B cell (primary cell): ENCODE measurements at regions not wholly inside any gene's neighbourhood (a gene's known extent, or its start where the extent isn't known, plus 50 kb on each side); places are given as distances from the start of the nearest gene placed in this dataset.

Source experiments
- ATAC-seq: fragments of 200-7000 bp; cut with Tn5 transposase; one replicate; pipeline ENCODE4 v1.10.0; 2021; ENCODE audit warnings: low read depth, mild to moderate bottlenecking, moderate number of reproducible peaks, moderate library complexity
- CTCF ChIA-PET: fragments of 350-600 bp; sonication (Branson Sonifier 250); formaldehyde crosslinking; loops from one replicate; lab custom pipeline; 2021; ENCODE audit warnings: antibody characterized with exemption, inconsistent platforms; lab: Charles Lee
- POLR2A ChIA-PET: fragments of 350-600 bp; sonication (Branson Sonifier 250); formaldehyde crosslinking; loops from one replicate; lab custom pipeline; 2021; ENCODE audit warnings: antibody characterized with exemption; lab: Charles Lee
- DNase-seq: peaks from one replicate; pipeline ENCODE4 v3.0.0; 2013
- H2AFZ ChIP-seq: 2 replicates; pipeline ENCODE4 v1.6.1; 2012; ENCODE audit warnings: mild to moderate bottlenecking, low read depth, low read length; ENCODE audit not compliant: insufficient read depth, poor library complexity, severe bottlenecking
- H3K27ac ChIP-seq, 2 donors: 1 replicate in 1 of 2; 2 replicates in 1 of 2; pipeline ENCODE4 v1.5.1; 2012 to 2013; ENCODE audit warnings: low read length in 2 of 2, mild to moderate bottlenecking in 2 of 2, moderate library complexity in 1 of 2
- H3K27me3 ChIP-seq, 4 experiments: fragments of 200-600 bp in 1 of 4; sonication (generic) in 1 of 4; replicated peaks in 1 of 4; 1 replicate in 2 of 4; 2 replicates in 2 of 4; pipeline versions ENCODE4 v1.6.1 to v1.7.0; 2013 to 2016; ENCODE audit warnings: low read length in 3 of 4, mild to moderate bottlenecking in 2 of 4, mixed read lengths in 1 of 4, moderate library complexity in 1 of 4; ENCODE audit not compliant: insufficient read depth in 4 of 4, control insufficient read depth in 3 of 4; ENCODE audit errors: control extremely low read depth in 1 of 4
- H3K36me3 ChIP-seq, 2 experiments: replicated peaks in 1 of 2; 1 replicate in 1 of 2; 2 replicates in 1 of 2; pipeline versions ENCODE4 v1.6.1 to v1.7.1; 2013; ENCODE audit warnings: low read length in 1 of 2; ENCODE audit not compliant: insufficient read depth in 2 of 2, control insufficient read depth in 1 of 2; ENCODE audit errors: control extremely low read depth in 1 of 2, extremely low read depth in 1 of 2
- H3K4me1 ChIP-seq, 2 donors: fragments of 200-600 bp in 1 of 2; sonication (generic) in 1 of 2; 1 replicate in 1 of 2; 2 replicates in 1 of 2; pipeline versions ENCODE4 v1.5.1 to v1.6.1; 2013 to 2017; ENCODE audit warnings: low read length in 2 of 2; ENCODE audit not compliant: control insufficient read depth in 2 of 2, insufficient read depth in 2 of 2
- H3K4me2 ChIP-seq: replicated peaks from 2 replicates; pipeline ENCODE3; 2012; ENCODE audit warnings: mild to moderate bottlenecking, low read depth, low read length; ENCODE audit not compliant: poor library complexity, severe bottlenecking
- H3K4me3 ChIP-seq, 5 experiments: fragments of 200-600 bp in 1 of 5; sonication (generic) in 1 of 5; 1 replicate in 3 of 5; 2 replicates in 2 of 5; pipeline versions ENCODE4 v1.5.1 to v1.7.0; 2011 to 2016; ENCODE audit warnings: low read length in 4 of 5, mild to moderate bottlenecking in 4 of 5, low read depth in 2 of 5, control low read depth in 1 of 5, moderate library complexity in 1 of 5; ENCODE audit not compliant: insufficient read depth in 1 of 5; ENCODE audit errors: control extremely low read depth in 1 of 5, extremely low read depth in 1 of 5
- H3K79me2 ChIP-seq: fragments of 200-600 bp; sonication (generic); one replicate; pipeline ENCODE4 v1.6.0; 2016; ENCODE audit warnings: low read length; ENCODE audit not compliant: control insufficient read depth, insufficient read depth
- H3K9ac ChIP-seq: fragments of 200-600 bp; sonication (generic); 2 replicates; pipeline ENCODE4 v1.6.1; 2017; ENCODE audit warnings: mild to moderate bottlenecking, low read length, moderate library complexity
- H3K9me3 ChIP-seq, 3 donors: one replicate each; pipeline versions ENCODE4 v1.6.1 to v1.7.1; 2013; ENCODE audit warnings: low read length in 2 of 3; ENCODE audit not compliant: control insufficient read depth in 2 of 3, insufficient read depth in 1 of 3; ENCODE audit errors: control extremely low read depth in 1 of 3
- H4K20me1 ChIP-seq: 2 replicates; pipeline ENCODE4 v1.6.0; 2012; ENCODE audit warnings: mild to moderate bottlenecking, low read length; ENCODE audit not compliant: insufficient read depth, control insufficient read depth, poor library complexity, severe bottlenecking
- H3K27ac Mint-ChIP-seq: one replicate; pipeline ENCODE4 v1.8.0; 2021; ENCODE audit warnings: mixed read lengths
- H3K27me3 Mint-ChIP-seq: one replicate; pipeline ENCODE4 v1.8.0; 2021; ENCODE audit warnings: mixed read lengths
- H3K4me1 Mint-ChIP-seq: one replicate; pipeline ENCODE4 v1.8.0; 2021; ENCODE audit warnings: mixed read lengths
- H3K4me3 Mint-ChIP-seq: one replicate; pipeline ENCODE4 v1.8.0; 2021; ENCODE audit warnings: mixed read lengths
- H3K9me3 Mint-ChIP-seq: one replicate; pipeline ENCODE4 v1.8.0; 2022; ENCODE audit warnings: mixed read lengths; ENCODE audit not compliant: insufficient read depth
- EZH2 ChIP-seq: IDR thresholded peaks from 2 replicates; pipeline ENCODE4 v1.6.1; 2012; ENCODE audit warnings: borderline replicate concordance, low read depth, mild to moderate bottlenecking, moderate library complexity, low read length; ENCODE audit not compliant: insufficient read depth, poor library complexity, severe bottlenecking
- WGBS: methylation state at CpG from one replicate; pipeline ENCODE4 v1.1.5; 2013; ENCODE audit warnings: missing lambda C conversion rate; ENCODE audit not compliant: insufficient coverage; 5-methylcytosine and 5-hydroxymethylcytosine counted together
- intact Hi-C: fragments of 100-400 bp; cut with micrococcal nuclease; formaldehyde crosslinking; loops from one replicate; pipeline ENCODE4 v1.10.0; 2022
- TF ChIP-seq, protein P1 (sequence below): fragments of 200-600 bp; IDR thresholded peaks from one replicate; pipeline ENCODE4 v1.8.0; 2022; ENCODE audit warnings: antibody characterized with exemption, mild to moderate bottlenecking

DNA sequence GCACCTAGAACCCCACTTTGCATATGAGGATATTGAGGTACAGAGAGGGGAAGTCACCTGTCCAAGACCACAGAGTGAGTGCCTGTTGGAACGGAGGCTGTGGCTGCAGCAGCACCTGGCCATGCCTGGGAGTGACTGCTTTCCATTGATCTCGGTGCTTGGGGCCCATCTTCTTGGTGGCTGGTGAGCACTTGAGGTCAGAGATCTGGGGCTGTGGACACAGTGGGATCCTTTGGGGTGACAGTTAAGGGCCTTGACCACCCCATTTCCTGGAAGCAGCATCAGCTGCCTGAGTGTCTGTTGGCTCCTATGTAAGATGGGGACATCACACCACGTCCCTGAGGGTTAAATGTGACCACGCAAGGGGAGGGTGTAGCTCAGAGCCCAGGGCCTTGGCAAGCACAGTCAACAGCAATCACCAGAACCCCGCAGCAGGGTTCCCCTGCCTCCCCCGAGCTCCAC lies 111.7 kb downstream of the IRF8 start:
- Mint-ChIP-seq H3K27me3 (no peaks in the 10 kb centered on the region), H3K27ac (peak overlapping the region; percentile 62), H3K9me3 (no peaks in the 10 kb centered on the region), H3K4me1 (peaks cover 53% of the 10 kb centered on the region), H3K4me3 (peak overlapping the region; percentile 26)
- Histone ChIP-seq H3K4me1 (peaks cover 35 to 42% of the 10 kb centered on the region in 2 donors), H2AFZ (no peak overlapping the region), H3K27ac (no peak overlapping the region), H3K36me3 (no peaks in the 10 kb centered on the region), H3K27me3 (no peaks in the 10 kb centered on the region), H3K79me2 (no peaks in the 10 kb centered on the region), H3K4me3 (no peak overlapping the region), H3K9ac (no peak overlapping the region), H4K20me1 (no peaks in the 10 kb centered on the region), H3K4me2 (peak overlapping the region; percentile 43), H3K9me3 (peaks cover 0 to 2% (median 0%) of the 10 kb centered on the region in 3 donors)
- intact Hi-C loops: loop anchor here (1.0 kb wide), 1 partner anchor 8 kb away; no protein-coding TSS in a partner anchor
- no peak for TF ChIP-seq EZH2
- TF ChIP-seq, protein P1, sequence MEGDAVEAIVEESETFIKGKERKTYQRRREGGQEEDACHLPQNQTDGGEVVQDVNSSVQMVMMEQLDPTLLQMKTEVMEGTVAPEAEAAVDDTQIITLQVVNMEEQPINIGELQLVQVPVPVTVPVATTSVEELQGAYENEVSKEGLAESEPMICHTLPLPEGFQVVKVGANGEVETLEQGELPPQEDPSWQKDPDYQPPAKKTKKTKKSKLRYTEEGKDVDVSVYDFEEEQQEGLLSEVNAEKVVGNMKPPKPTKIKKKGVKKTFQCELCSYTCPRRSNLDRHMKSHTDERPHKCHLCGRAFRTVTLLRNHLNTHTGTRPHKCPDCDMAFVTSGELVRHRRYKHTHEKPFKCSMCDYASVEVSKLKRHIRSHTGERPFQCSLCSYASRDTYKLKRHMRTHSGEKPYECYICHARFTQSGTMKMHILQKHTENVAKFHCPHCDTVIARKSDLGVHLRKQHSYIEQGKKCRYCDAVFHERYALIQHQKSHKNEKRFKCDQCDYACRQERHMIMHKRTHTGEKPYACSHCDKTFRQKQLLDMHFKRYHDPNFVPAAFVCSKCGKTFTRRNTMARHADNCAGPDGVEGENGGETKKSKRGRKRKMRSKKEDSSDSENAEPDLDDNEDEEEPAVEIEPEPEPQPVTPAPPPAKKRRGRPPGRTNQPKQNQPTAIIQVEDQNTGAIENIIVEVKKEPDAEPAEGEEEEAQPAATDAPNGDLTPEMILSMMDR: no peak
- WGBS: 45% methylated on average over 6 of the region's 6 CpGs
- POLR2A ChIA-PET: interaction anchor here (0.6 to 0.7 kb wide), 2 partner anchors 45 to 190 kb away, joined by 3 to 4 read pairs; no protein-coding TSS in a partner anchor
- CTCF ChIA-PET: interaction anchor here (1.0 to 13.5 kb wide), 9 partner anchors 8 to 192 kb away, joined by 3 to 370 read pairs (median 4); partner anchors contain the start of gene IRF8
- no peak for DNase-seq
- ATAC-seq: peak; percentile 39

DNA sequence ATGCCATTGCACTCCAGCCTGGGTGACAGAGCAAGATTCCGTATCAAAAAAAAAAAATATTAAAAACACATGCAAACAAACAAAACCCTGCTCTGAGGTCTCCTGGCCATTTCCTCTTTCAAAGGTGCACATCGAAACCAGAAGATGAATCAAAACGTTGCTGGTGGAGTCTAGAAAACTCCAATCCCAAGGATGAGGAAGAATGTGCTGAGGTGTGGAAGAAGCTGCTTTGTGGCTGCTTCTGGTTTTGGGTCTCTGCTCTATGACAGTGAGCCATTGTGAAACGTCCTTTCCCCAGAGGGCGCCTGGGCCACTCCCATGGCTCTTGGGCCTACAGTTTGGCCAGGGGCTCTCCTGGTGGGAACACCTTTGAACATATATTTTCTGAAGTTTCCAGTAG lies 112.6 kb downstream of the IRF8 start:
- peak; percentile 22 for ATAC-seq
- no peaks in the 10 kb centered on the region for H3K9me3 Mint-ChIP-seq

More for the DNA sequence above, 112.6 kb downstream of the IRF8 start:
- Mint-ChIP-seq H3K4me1 (peaks cover 56% of the 10 kb centered on the region), H3K27ac (peak overlapping the region; percentile 67), H3K27me3 (no peaks in the 10 kb centered on the region), H3K4me3 (no peak overlapping the region)
- Histone ChIP-seq H3K79me2 (no peaks in the 10 kb centered on the region), H3K36me3 (no peaks in the 10 kb centered on the region), H3K27ac (no peak overlapping the region), H3K4me3 (no peak overlapping the region), H3K4me1 (peaks cover 43 to 50% of the 10 kb centered on the region in 2 donors), H4K20me1 (no peaks in the 10 kb centered on the region), H3K9me3 (peaks cover 0 to 2% (median 0%) of the 10 kb centered on the region in 3 donors), H2AFZ (no peak overlapping the region), H3K27me3 (no peaks in the 10 kb centered on the region), H3K9ac (no peak overlapping the region), H3K4me2 (peak overlapping the region; percentile 43)
- ChIA-PET POLR2A (interaction anchor here (0.7 to 1.0 kb wide), 2 partner anchors 16 to 191 kb away, joined by 3 read pairs; no protein-coding TSS in a partner anchor), CTCF (interaction anchor here (0.6 to 13.5 kb wide), 10 partner anchors 9 to 192 kb away, joined by 3 to 370 read pairs (median 4); partner anchors contain the start of gene IRF8)
- TF ChIP-seq, protein P1: no peak
- TF ChIP-seq EZH2: no peak
- intact Hi-C loops: loop anchor here (1.0 kb wide), 1 partner anchor 9 kb away; no protein-coding TSS in a partner anchor
- DNase-seq: peak; percentile 58
- WGBS: 32% methylated on average over 3 of the region's 5 CpGs
